ENCODE measurements at regions not wholly inside any gene's neighbourhood (a gene's known extent, or its start where the extent isn't known, plus 50 kb on each side); places are given as distances from the start of the nearest gene placed in this dataset.

GRCh38 chr3:127477396-127477795, 113.1 kb downstream of the TPRA1 start:
- Histone ChIP-seq H3K27me3 (no peaks in the 10 kb centered on the region), H3K4me1 (no peaks in the 10 kb centered on the region), H3K9me3 (no peaks in the 10 kb centered on the region), H3K4me3 (no peak overlapping the region), H3K36me3 (no peaks in the 10 kb centered on the region), H3K27ac (no peak overlapping the region)
- intact Hi-C loops (cut with DNase I; ENCODE audit: low total_unique reads) = no loop called here
- DNase-seq = no peak
- no peak for TF ChIP-seq CTCF (IDR thresholded peaks at IDR 0.05)

GRCh38 chr3:127476936-127477335, 113.6 kb downstream of the TPRA1 start:
- Histone ChIP-seq H3K4me3 (no peak overlapping the region), H3K9me3 (no peaks in the 10 kb centered on the region), H3K27me3 (no peaks in the 10 kb centered on the region), H3K27ac (no peak overlapping the region), H3K4me1 (no peaks in the 10 kb centered on the region), H3K36me3 (no peaks in the 10 kb centered on the region)
- intact Hi-C loops (cut with DNase I; ENCODE audit: low total_unique reads) = no loop called here
- no peak for DNase-seq
- no peak for TF ChIP-seq CTCF (IDR thresholded peaks at IDR 0.05)

GRCh38 chr3:127475975-127476705, 114.4 kb downstream of the TPRA1 start:
- intact Hi-C loops (cut with DNase I; ENCODE audit: low total_unique reads) = no loop called here
- TF ChIP-seq CTCF (IDR thresholded peaks at IDR 0.05) = no peak
- Histone ChIP-seq H3K27ac (no peak overlapping the region), H3K4me3 (no peak overlapping the region), H3K27me3 (no peaks in the 10 kb centered on the region), H3K36me3 (no peaks in the 10 kb centered on the region), H3K9me3 (no peaks in the 10 kb centered on the region), H3K4me1 (no peaks in the 10 kb centered on the region)
- no peak for DNase-seq

GRCh38 chr3:127475391-127475790, 115.1 kb downstream of the TPRA1 start:
- Histone ChIP-seq H3K36me3 (no peaks in the 10 kb centered on the region), H3K4me1 (no peaks in the 10 kb centered on the region), H3K9me3 (no peaks in the 10 kb centered on the region), H3K27ac (no peak overlapping the region), H3K4me3 (no peak overlapping the region), H3K27me3 (no peaks in the 10 kb centered on the region)
- intact Hi-C loops (cut with DNase I; ENCODE audit: low total_unique reads) = no loop called here
- no peak for TF ChIP-seq CTCF (IDR thresholded peaks at IDR 0.05)
- no peak for DNase-seq

- intact Hi-C loops (cut with DNase I; ENCODE audit: low total_unique reads) = no loop called here
- Histone ChIP-seq H3K4me3 (no peak overlapping the region), H3K27ac (no peak overlapping the region), H3K4me1 (no peaks in the 10 kb centered on the region), H3K27me3 (peaks cover 0 to 4% of the 10 kb centered on the region in 2 donors), H3K9me3 (no peaks in the 10 kb centered on the region), H3K36me3 (no peaks in the 10 kb centered on the region)
- TF ChIP-seq CTCF (IDR thresholded peaks at IDR 0.05) = no peak
- DNase-seq = no peak
Measured at GRCh38 chr3:127473244-127474024, 117.1 kb downstream of the TPRA1 start.
